GM19452 (cell line): ENCODE measurements at regions not wholly inside any gene's neighbourhood (a gene's known extent, or its start where the extent isn't known, plus 50 kb on each side); places are given as distances from the start of the nearest gene placed in this dataset.

Experiments used
- ATAC-seq: cut with Tn5 transposase; IDR thresholded peaks from one replicate; pipeline ENCODE4 v1.9.1; 2021; ENCODE audit not compliant: unreplicated experiment

DNA sequence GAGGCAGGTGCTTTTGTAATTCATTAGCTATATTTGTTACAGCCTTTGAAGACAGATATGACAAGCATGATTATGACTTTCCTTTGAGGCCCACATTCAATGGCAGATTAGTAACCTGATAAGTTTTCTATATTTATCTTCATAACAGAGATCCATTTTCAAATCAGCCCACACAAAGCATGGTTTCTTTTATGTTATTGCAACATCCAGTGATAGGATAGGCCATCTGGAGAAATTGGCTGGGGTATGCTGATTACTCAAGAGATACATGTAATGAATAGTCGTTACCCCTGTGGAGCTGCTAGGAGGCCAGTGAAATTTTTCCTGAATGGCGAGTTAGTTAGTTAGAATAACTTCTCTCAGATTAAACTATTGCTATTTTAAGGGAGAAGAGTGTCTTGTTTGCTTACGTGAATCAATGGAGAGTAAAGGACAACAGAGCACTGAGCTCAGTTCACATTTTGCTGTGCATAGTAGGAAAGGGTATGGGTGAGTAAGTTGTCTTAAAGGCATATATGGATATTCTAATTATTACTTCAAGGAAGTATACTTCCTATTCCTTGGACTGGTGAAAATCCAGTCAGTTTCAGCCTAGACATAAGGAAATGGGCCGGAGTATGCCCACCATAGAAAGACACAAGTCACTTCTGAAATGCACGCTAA lies 79.2 kb upstream of the DKK2 start:
- ATAC-seq: no peak

DNA sequence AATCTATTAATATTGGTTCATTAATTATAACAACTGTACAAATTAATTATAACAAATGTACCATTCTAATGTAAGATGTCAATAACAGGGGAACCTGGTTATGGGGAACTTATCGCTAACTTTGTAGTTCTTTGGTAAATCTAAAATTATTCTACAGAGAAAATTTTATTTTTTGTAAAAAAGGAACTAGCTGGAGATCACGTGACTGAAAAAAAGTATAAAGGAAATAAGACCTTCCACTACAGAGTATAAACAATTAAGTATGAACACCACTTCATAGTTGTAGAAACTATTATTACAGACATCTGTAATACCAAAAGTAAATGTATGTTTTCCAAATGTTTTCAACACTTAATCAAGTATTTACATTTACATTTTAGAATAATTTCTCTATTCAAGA lies 77.9 kb upstream of the DKK2 start:
- ATAC-seq: no peak

DNA sequence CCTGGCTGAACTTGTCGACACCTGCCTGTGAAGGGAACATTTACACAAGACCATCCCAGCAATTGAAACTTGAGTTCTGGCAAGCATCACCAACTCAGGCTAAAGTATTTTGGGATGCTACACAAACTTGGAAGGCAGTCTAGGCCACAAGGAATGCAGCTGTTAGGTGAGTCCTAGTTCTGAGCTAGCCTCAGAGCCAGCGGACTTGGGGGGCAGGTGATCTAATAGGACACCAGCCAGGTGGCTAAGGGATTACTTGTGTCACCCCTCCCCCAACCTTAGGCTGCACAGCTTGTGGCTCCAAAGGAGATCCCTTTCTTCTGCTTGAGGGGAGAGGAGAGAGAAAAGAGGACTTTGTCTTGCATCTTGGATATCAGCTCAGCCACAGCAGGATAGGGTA lies 62.3 kb upstream of the DKK2 start:
- ATAC-seq: no peak

DNA sequence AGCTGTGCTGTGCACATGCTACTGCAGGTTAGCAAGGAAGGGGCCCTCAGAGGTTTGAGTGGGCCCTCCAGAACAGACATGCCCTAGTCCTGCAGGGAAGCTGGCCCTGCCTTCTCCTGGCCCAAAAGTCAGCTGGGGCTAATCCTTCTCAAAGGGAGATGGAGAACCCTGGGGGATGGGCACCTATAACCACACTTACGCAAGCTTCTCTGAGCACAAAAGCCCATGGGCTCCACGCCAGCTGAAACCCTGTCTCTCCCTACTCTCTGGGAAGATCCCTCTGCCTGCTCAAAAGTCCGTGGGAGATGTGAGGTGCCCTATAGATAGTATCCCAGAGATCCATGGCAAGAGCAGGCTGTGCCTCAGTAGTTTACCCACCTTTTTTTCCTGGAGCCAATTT lies 58.9 kb upstream of the DKK2 start:
- ATAC-seq: no peak

DNA sequence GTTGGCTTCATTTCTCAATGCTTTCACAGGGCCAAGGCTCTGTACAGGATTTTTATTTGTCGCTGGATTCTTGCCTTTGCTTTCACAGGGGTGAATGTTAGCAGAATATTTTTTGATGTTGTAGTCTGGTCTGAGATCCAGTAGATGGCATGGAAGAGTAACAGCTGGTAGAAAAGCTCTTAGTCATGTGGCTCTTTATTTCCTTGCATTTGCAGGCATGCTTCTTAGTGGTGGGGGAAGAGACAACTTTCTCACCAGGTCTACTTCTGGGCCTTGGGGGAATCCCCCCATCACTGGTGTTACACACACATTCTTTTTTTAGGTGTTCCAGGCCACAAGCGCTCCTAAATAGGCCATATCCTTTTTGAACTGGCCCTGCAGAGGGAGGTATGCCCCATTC lies 58.2 kb upstream of the DKK2 start:
- ATAC-seq: no peak
